ENCODE measurements at regions not wholly inside any gene's neighbourhood (a gene's known extent, or its start where the extent isn't known, plus 50 kb on each side); places are given as distances from the start of the nearest gene placed in this dataset.

DNA sequence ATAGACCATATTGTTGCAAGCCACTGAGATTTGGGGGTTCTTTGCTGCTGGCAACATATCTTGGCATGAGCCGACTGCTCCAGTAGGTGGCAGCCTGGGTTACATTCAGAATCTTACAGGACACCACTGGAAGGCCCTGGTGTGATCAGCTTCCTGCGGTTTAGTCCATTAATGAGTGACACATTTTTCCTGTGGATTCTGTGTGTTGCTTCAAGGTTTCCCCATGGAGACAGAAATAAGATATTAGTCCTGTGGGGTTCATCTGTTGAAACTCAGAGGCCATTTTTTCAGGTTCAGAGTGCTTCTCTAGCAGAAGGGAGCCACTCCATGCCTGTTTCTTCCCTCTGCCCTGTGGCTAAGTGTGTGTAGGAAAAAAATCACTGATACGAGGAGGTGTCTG lies 116.2 kb downstream of the MFSD1 start:
- H3K36me3 ChIP-seq (ENCODE audit: control insufficient read depth, insufficient read depth, low read length), result no peaks in the 10 kb centered on the region
- H3K4me1 Mint-ChIP-seq (ENCODE audit: low read depth, unreplicated experiment), result no peaks in the 10 kb centered on the region
- H3K27me3 Mint-ChIP-seq (ENCODE audit: insufficient read depth, unreplicated experiment), result peaks cover 7% of the 10 kb centered on the region
- H3K4me3 Mint-ChIP-seq (ENCODE audit: unreplicated experiment), result no peak overlapping the region
- ChIA-PET POLR2A (no interaction called here), CTCF (interaction anchor here (0.9 kb wide), 1 partner anchor 342 kb away, joined by 4 read pairs; no protein-coding TSS in a partner anchor)
- no peaks in the 10 kb centered on the region for H3K9me3 ChIP-seq
- no peaks in the 10 kb centered on the region for H3K4me1 ChIP-seq
- intact Hi-C loops (cut with micrococcal nuclease; ENCODE audit: unreplicated experiment), result loop anchor here (1.0 to 5.0 kb wide), 4 partner anchors 71 to 342 kb away; no protein-coding TSS in a partner anchor
- BruUV-seq (replicated peaks), result no TSS peak
- DNase-seq, result peak; percentile 52 to 55
- H3K9me3 Mint-ChIP-seq (ENCODE audit: unreplicated experiment), result no peaks in the 10 kb centered on the region
- no peaks in the 10 kb centered on the region for H3K36me3 Mint-ChIP-seq (ENCODE audit: insufficient read depth, unreplicated experiment)
- no peak overlapping the region for H3K4me3 ChIP-seq (ENCODE audit: low read depth, low read length)
- no peak overlapping the region for H3K27ac Mint-ChIP-seq (ENCODE audit: unreplicated experiment)
- TF ChIP-seq, protein P1, sequence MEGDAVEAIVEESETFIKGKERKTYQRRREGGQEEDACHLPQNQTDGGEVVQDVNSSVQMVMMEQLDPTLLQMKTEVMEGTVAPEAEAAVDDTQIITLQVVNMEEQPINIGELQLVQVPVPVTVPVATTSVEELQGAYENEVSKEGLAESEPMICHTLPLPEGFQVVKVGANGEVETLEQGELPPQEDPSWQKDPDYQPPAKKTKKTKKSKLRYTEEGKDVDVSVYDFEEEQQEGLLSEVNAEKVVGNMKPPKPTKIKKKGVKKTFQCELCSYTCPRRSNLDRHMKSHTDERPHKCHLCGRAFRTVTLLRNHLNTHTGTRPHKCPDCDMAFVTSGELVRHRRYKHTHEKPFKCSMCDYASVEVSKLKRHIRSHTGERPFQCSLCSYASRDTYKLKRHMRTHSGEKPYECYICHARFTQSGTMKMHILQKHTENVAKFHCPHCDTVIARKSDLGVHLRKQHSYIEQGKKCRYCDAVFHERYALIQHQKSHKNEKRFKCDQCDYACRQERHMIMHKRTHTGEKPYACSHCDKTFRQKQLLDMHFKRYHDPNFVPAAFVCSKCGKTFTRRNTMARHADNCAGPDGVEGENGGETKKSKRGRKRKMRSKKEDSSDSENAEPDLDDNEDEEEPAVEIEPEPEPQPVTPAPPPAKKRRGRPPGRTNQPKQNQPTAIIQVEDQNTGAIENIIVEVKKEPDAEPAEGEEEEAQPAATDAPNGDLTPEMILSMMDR (IDR thresholded peaks at IDR 0.05; ENCODE audit: insufficient read depth in 1 of 2, low read depth in 1 of 2, low read length in 1 of 2, severe bottlenecking in 1 of 2, unreplicated experiment in 1 of 2), result peak; percentile 73 to 82
- no peaks in the 10 kb centered on the region for H3K27me3 ChIP-seq (replicated peaks; ENCODE audit: control insufficient read depth, insufficient read depth, low read length)

DNA sequence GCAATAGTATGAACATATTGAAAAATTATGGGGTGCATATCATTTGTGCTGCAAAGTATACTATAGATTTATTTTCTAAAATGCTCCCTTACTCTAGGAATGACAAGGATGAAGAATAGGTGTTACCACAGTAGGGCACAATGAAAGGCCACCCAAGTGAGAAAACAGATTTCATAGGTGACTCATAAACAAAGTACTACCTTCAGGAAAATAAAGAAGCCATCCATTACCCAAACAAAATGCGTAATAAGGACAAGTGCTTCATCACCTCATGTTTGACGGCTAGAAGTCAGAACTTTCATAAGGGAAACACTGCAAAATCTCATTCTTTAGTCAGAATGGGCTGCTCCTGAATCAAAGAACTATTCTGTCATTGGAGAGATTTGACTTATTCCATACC lies 116.6 kb downstream of the MFSD1 start:
- POLR2A ChIA-PET, result no interaction called here
- Histone ChIP-seq H3K36me3 (ENCODE audit: control insufficient read depth, insufficient read depth, low read length) (no peaks in the 10 kb centered on the region), H3K27me3 (replicated peaks; ENCODE audit: control insufficient read depth, insufficient read depth, low read length) (no peaks in the 10 kb centered on the region), H3K9me3 (no peaks in the 10 kb centered on the region), H3K4me1 (no peaks in the 10 kb centered on the region), H3K4me3 (ENCODE audit: low read depth, low read length) (no peak overlapping the region)
- H3K27me3 Mint-ChIP-seq (ENCODE audit: insufficient read depth, unreplicated experiment), result peaks cover 7% of the 10 kb centered on the region
- DNase-seq, result no peak
- no peaks in the 10 kb centered on the region for H3K36me3 Mint-ChIP-seq (ENCODE audit: insufficient read depth, unreplicated experiment)
- TF ChIP-seq, protein P1 (IDR thresholded peaks at IDR 0.05; ENCODE audit: insufficient read depth in 1 of 2, low read depth in 1 of 2, low read length in 1 of 2, severe bottlenecking in 1 of 2, unreplicated experiment in 1 of 2), result no peak
- H3K27ac Mint-ChIP-seq (ENCODE audit: unreplicated experiment), result no peak overlapping the region
- BruUV-seq (replicated peaks), result no TSS peak
- no peaks in the 10 kb centered on the region for H3K9me3 Mint-ChIP-seq (ENCODE audit: unreplicated experiment)
- no peak overlapping the region for H3K4me3 Mint-ChIP-seq (ENCODE audit: unreplicated experiment)
- H3K4me1 Mint-ChIP-seq (ENCODE audit: low read depth, unreplicated experiment), result no peaks in the 10 kb centered on the region
- intact Hi-C loops (cut with micrococcal nuclease; ENCODE audit: unreplicated experiment), result loop anchor here (1.0 to 5.0 kb wide), 4 partner anchors 72 to 342 kb away; no protein-coding TSS in a partner anchor
- CTCF ChIA-PET, result no interaction called here

DNA sequence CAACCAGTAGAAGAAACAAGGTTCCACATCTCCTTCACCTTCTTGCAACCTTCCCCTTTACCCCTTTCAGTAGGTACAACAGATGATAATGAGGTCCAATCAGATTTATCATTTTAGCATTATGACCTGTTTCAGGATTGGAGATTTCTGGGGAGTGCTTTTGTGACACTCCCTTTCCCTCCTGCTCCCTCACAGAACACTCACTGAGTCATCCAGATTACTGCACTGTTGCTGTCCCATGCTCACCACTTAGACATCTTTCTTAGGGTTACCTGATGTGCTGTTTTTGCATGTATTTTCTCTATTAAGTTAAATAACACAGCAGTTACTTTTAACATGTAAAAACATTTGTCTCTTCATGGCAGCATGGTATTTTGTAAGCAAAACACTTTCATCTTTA lies 118.5 kb downstream of the MFSD1 start:
- Mint-ChIP-seq H3K4me3 (ENCODE audit: unreplicated experiment) (no peak overlapping the region), H3K9me3 (ENCODE audit: unreplicated experiment) (no peaks in the 10 kb centered on the region), H3K36me3 (ENCODE audit: insufficient read depth, unreplicated experiment) (no peaks in the 10 kb centered on the region), H3K27me3 (ENCODE audit: insufficient read depth, unreplicated experiment) (peaks cover 3% of the 10 kb centered on the region), H3K27ac (ENCODE audit: unreplicated experiment) (no peak overlapping the region), H3K4me1 (ENCODE audit: low read depth, unreplicated experiment) (no peaks in the 10 kb centered on the region)
- H3K4me1 ChIP-seq, result no peaks in the 10 kb centered on the region
- intact Hi-C loops (cut with micrococcal nuclease; ENCODE audit: unreplicated experiment), result no loop called here
- no peaks in the 10 kb centered on the region for H3K27me3 ChIP-seq (replicated peaks; ENCODE audit: control insufficient read depth, insufficient read depth, low read length)
- H3K4me3 ChIP-seq (ENCODE audit: low read depth, low read length), result no peak overlapping the region
- TF ChIP-seq, protein P1 (IDR thresholded peaks at IDR 0.05; ENCODE audit: insufficient read depth in 1 of 2, low read depth in 1 of 2, low read length in 1 of 2, severe bottlenecking in 1 of 2, unreplicated experiment in 1 of 2), result no peak
- DNase-seq, result no peak
- ChIA-PET POLR2A (no interaction called here), CTCF (no interaction called here)
- H3K36me3 ChIP-seq (ENCODE audit: control insufficient read depth, insufficient read depth, low read length), result no peaks in the 10 kb centered on the region
- no TSS peak for BruUV-seq (replicated peaks)
- no peaks in the 10 kb centered on the region for H3K9me3 ChIP-seq
